GM19395 (cell line): ENCODE measurements at regions not wholly inside any gene's neighbourhood (a gene's known extent, or its start where the extent isn't known, plus 50 kb on each side); places are given as distances from the start of the nearest gene placed in this dataset.
"Not testable (repeated sequence)": the region's sequence is repeated elsewhere in the genome, so short reads cannot be mapped to it uniquely, and the experiment has no call there.

Source experiments
- ATAC-seq: cut with Tn5 transposase; IDR thresholded peaks from one replicate; pipeline ENCODE4 v1.9.1; 2021; ENCODE audit warnings: mild to moderate bottlenecking, moderate library complexity; ENCODE audit not compliant: unreplicated experiment

DNA sequence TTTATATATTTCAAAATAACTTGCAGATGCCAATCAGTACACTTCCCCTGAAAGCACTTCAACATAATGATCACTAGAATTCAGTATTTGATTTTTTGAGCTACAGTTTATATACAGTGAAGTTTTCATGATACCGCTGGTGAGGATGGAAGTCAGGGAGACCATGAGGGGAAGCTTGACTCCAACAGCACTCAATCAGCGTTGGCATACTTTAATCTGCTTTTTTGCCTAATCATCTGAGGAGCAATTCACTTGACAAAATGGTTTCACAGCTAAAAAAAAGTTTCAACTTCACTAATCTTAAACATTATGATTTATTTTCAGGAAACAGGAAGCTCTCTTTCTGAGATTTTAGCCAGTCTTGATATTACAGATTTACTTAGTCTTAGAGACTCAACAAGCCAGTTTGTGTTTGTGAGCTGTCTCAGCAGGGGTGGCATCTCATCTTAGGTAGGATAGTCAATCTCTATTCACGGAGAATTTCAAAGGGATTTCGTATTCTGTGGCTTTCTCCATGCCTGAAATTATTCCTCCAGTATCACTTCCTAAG is 111.4 kb upstream of the ARRDC3 start:
- ATAC-seq: no peak

DNA sequence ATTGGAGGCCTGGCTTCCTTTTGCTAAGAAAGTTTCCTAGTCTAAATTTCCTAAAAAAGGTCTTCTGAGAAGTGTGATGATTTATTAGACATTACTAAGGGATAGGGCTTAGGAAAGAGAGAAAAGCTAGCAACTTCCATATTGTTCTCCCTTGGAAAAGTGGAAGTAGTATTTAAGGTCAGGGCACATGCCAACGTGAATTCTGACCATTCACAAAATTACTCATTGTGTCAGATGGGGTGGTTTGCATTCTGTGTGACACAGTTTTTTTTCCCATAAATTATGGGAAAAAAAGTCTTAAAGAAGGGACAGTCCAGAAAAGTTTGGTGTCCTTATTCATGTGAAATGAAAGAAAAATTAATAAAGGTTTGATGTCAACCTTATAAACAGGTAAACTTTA is 110.0 kb upstream of the ARRDC3 start:
- no peak for ATAC-seq

DNA sequence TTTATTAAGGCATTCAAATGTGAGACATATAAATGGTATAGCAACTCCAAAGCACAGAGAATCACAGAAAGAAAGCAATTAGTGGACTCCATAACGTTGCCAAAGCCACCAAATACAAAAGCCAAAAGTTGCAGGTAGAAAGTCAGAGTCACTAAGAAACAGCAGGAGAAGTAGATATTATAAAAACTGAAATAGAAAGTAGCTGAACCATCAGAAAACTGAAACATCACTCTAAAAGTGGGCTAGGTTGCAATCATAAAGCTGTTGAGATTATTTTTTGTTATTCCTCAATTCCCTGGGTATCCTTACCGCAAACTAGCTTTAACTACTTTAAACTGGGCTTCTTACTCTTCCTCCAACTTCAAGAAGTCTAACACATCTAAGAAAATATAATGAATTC is 108.1 kb upstream of the ARRDC3 start:
- ATAC-seq: no peak

DNA sequence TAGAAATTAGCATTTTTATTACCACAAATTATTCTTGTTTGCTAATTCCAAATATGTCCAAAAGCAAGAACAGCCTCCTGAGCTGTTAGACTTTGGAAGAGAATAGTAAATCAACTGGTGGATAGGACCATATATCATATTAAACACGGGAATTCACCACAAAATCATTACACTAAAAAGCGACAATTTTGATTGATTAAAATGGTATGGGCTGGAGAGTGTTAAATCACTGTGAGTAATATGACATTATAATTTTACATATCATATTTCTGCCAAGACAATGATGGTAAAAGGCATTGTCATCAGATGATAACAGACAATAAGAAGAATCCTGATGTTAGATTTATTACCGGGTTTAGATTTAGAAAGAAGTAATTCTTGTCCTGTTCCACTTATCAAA is 107.2 kb upstream of the ARRDC3 start:
- ATAC-seq: no peak

DNA sequence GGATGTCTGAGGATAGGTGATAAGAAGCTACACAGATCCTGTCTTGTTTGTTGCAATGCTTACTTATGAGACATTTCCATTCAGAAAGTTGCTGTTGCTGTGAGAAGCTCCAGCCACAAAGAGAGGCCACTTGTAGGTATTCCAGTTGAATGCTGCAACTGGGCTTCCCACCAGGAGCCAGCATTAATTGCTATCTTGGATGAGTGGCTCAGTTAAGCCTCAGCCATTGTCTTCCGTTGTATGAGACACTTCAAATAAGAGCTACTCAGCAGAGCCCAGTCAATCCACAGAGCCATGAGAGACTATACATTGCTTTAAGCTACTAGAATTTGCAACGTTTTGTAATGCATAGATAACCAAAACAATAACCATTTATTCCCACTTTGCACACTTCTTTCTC is 104.3 kb upstream of the ARRDC3 start:
- ATAC-seq: no peak

DNA sequence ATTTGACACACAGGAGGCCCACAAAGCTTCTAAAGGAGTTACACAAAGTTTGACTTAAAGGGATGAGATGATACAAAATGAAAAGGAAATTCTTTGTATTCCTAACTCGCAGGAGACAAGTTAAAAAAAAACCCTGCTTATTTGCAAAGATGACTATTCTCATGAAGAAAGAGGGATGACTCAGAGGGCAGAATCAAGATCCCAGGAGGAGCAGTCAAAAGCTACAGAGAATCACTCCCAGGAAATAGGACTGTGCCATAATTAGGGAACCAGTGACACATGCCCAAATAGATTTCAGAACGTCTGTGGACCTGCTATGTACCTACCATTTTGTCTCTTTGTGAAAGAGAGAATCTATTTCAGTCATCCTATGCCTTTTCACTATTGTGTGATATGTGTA is 103.5 kb upstream of the ARRDC3 start:
- no peak for ATAC-seq

DNA sequence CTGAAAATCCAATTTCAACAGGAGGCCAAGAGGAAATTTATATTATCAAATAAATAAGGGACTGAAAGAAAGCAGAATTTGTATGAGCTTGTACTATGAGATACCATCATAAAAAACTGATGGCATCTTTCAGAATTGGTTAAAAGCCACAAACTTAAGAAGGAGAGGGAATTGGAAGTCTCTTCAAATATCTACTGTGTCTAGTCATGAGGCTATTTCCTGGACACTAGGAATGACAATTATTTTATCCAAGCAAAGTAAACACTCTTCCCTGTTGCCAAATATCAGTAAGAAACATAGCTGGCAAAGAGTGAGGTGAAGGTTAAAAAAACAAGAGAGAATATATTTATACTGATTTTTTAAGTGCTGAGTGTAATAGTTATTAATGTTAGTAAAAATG is 101.5 kb upstream of the ARRDC3 start:
- no peak for ATAC-seq

DNA sequence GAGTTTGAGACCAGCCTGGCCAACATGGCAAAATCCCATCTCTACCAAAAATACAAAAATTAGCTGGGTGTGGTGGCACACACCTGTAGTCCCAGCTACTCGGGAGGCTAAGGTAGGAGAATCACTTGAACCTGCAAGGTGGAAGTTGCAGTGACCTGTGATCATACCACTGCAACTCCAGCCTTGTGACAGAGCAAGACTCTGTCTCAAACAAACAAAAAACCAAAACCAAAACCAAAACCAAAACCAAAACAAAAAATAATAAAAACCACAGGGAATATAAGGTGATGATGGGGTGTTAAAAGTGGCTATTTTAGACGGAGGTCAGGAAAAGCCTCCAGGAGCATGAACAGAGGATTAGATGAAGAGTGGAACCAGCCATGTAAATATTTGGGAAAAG is 96.3 kb upstream of the ARRDC3 start:
- ATAC-seq: not testable (repeated sequence)

DNA sequence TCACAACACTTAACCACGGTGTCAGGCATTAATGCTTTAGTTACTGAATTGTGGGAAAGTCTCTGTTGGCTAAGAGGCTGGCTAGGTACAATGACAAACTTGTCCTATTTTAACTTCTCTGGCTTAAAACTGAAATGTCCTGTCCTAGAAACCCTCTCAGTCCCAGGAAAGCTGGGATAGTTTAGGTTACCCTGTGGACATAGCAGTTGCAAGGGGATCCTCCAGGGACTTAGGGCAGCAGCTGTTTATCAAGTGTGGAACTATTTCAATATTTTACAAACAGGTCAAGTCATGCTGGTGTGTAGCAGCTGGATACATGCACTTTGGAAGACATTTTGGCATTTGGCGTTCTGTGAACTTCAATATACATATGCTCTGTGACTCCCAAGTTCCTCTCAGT is 95.0 kb upstream of the ARRDC3 start:
- no peak for ATAC-seq

DNA sequence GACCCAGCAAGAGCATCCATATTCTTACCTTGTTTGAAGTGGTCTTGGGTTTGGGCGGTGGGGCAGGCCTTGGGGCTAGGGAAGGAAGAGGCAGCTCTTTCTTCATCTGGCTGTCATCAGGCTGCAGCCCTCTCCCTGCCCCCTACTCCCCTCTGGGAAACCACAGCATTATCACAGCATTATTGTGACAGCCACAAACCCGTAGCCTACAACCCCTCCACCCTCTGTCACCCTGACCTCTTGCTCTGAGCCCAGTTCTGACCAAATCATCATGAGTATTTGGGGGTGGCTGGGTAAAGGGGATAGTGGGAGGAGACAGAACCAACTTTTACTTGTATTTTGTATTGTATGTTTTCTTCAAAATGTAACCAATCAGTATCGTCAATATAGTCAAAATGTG is 94.3 kb upstream of the ARRDC3 start:
- no peak for ATAC-seq

DNA sequence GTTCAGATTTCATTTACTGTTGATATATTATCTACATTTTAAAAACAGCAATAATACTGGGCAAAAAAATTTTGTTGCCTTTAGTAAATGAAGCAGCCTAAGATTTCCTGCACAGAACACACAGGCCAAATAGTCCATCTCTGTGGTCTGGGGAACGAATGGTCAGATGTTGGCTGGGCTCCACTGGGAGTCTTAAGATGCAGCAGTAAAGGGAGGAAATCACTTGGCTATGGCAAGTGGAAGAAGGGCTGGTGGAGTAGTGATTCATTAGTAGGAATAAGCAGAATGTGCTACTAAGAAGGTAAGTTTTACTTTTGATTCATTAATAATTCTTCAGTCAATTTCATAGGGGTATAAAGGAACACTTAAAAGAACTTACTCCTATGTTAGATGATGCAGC is 91.1 kb upstream of the ARRDC3 start:
- ATAC-seq: no peak

DNA sequence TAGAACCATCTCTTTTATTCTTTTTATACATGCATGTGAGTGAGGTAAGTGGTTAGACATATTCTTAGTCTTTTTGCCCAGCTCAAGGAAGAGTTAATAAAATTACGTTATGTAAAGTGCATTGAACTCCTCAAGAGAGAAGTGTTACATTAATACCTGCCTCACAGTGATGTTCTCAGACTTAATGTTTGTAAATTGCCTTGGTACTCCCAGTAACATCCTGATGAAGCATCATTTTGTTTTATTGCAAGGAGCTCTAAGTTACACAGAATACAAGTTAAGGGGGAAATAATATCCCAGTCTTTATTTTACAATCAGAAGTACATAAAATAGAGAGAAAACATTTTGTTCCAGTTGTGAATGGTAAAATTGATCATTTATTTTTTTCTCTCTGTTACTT is 89.5 kb upstream of the ARRDC3 start:
- no peak for ATAC-seq

DNA sequence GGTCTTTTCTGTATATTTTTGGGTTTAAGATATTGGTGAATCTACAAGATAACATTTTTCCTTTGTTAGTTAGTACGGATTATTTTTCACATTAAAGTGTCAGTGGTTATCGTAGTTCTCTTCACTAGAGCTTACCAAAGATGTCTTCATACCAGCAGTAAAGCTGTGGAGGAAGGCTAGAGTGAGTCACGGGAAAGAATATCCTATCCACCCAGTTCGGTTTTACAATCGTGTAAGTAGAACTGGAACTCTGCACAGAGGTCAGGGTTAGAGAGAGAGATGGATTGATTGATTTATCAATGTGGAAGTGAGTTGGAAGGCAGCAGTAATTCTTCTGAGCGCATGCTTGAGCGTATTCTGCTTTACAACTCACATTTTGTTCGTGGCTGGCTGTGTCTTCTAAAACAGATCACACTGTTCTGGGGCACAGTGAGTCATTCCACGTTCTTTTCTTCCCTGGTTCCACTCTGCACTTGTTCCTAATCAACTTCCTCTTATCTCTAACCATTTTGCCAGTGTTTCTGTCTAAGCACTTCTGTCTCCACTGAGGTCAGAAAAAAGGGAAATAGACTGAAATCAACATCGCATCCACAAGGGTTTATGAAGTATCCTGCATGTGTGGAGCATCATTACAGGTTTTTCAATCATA is 86.5 kb upstream of the ARRDC3 start:
- no peak for ATAC-seq

DNA sequence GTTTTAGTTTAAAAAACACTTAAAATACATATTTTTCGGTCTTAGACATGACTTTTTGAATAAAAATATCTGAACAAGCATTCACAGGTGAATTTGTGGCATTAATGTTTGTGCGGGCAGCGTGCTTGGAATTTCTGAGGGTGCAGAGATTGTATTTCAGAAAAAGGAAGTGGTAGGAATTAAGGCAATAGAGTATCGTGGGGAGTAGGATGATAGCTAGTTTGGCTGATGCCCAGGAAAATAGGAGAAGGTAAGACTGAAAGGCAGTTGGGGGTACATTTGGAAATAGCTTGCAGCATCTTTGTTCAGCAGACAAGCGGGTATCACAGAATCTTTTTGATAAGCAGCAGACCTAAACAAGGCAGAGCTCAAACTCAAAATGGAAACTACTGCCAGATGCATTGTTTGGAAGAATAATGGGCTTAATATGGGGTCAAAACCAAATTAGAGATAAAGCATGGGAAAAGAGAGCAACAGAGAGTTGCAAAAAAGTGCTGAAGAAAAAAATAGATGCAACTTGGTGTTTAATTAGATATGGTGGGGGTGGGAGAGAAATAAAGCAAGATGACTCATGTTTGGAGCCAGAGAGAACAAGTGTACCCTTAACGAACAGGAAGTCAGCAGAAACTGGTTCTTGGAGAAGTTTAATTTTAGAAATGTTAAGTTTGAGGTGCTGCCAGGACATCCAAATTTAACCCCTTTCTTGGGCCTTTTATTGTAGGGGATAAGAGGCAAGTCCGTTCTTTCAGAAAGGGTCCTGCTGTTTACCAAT is 85.7 kb upstream of the ARRDC3 start:
- no peak for ATAC-seq

DNA sequence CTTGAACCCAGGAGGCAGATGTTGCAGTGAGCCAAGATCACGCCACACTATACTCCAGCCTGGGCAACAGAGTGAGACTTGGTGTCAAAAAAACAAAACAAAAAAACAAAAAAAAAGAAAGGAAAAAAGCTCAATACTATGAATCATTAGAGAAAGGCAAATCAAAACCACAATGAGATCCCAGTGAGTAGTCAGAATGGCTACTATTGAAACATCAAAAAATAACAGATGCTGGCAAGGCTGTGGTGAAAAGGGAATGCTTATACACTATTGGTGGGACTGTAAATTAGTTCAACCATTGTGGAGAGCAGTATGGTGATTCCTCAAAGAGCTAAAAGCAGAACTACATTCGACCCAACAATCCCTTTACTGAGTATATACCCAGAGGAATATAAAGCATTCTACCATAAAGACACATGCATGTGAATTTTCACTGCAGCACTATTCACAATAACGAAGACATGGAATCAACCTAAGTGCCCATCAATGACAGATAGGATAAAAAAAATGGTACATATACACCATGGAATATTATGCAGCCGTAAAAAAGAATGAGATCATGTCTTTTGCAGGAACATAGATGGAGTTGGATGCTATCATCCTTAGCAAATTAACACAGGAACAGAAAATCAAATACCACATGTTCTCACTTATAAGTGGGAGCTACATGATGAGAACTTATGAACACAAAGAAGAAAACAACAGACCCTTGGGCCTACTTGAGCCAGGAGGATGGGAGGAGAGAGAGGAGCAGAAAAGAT is 81.9 kb upstream of the ARRDC3 start:
- no peak for ATAC-seq

DNA sequence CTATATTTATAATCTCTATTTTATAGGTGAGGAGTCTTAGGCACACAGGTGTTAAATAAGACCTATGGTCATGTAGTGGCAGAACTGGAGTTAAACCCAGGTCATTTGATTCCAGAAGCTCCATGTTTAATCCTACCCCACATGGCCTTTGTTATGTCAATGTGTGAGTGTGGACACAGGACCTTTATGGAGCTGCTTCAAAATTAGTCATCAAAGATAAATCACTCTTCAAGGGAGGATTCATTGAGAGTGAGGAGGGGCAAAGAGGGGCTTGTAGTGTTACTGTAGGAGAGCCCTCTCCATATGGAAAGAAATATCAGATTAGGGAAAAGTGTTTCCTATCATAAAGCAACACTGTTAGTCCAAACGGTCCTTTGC is 74.6 kb upstream of the ARRDC3 start:
- no peak for ATAC-seq

DNA sequence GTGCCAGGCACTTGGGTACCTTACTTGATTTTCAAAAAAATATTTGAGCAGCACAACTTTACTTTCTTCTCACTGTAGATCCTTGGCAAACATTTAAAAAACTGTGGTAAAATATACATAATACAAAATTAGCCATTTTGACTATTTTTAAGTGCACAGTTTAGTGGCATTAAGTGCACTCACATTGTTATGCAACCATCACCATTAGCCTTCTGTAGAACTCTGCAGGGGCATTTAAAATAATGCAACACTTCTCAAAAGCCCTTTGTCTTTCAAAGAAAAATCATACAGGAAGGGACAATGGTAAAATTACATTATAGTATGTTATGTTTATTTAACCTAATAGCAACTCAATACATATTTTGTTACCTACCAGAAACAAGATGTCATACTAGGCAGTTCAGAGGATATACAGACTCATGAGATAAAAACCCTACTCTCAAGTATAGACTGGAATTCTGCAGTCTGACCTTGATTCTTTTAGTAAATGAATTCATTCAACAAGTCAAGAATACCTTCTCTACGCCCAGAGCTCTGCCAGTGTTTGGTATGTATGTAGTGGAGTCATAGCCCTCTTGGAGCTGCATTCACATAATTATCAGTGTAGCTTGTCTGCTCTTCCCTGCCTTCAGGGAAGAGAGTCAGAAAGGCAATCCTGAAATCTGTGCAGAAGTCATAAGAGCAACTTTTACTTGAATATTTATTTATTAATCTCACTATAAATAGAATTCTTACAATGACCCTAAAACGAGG is 74.0 kb upstream of the ARRDC3 start:
- no peak for ATAC-seq

DNA sequence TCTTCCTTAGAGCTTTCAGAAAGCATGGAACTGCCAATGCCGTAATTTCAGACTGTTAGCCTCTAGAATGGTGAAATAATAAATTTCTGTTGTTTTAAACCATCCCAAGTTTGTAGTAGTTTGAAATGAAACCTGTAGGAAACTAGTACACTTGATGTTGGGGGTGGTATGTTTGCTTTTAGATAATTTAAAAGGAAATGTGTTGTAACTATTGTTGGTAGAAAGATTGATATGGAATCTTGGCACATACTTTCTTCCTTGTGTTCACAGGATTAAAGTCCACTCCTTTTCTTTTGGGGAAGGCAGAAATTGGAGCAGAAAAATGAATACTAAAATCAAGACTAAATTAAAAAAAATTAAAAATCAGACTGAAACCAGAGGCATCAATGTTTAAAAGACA is 66.0 kb upstream of the ARRDC3 start:
- no peak for ATAC-seq

DNA sequence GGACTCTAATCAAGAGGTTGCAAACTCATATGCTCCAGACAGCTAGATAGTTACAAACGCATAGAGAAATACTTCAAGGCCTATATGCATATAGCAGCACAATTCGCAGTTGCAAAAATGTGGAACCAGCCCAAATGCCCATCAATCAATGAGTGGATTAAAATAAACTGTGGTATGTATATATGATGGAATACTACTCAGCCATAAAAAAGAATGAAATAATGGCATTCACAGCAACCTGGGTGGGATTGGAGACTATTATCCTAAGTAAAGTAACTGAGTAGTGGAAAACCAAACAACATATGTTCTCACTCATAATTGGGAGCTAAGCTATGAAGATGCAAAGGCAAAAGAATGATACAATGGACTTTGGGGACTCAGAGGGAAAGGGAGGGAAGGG is 65.0 kb upstream of the ARRDC3 start:
- ATAC-seq: not testable (repeated sequence)

DNA sequence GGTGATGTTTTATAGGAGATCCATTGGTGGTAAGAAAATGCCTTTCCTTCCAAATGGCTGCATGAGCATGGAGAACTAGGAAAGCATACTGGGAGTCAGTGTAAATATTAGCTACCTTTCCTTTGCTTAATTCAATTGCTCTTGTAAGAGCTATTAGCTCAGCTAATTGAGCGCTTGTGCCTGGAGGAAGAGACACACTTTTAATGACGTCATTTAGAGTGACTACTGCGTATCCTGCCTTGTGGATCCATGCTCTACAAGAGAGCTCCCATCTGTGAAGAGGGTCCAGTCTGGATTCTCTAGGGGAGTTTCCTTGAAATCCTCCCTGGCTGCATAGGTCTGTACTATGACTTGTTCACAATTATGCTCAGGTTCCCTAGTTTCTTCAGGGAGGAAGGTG is 63.8 kb upstream of the ARRDC3 start:
- ATAC-seq: not testable (repeated sequence)
